A673 (cell line): ENCODE measurements at regions not wholly inside any gene's neighbourhood (a gene's known extent, or its start where the extent isn't known, plus 50 kb on each side); places are given as distances from the start of the nearest gene placed in this dataset.
A peak's percentile ranks its signal among the peaks of the same experiment; 100 is the strongest.

Source experiments
- BruUV-seq: library from RNA; stranded (reverse); fragments of 400-500 nt; replicated peaks from 2 replicates; lab custom pipeline; 2021; lab: Mats Ljungman, UMichigan
- CTCF ChIA-PET: fragments of 300-600 bp; sonication (Branson Sonifier 250); formaldehyde crosslinking; loops from one replicate; lab custom pipeline; 2022; ENCODE audit warnings: antibody characterized with exemption; lab: Charles Lee
- POLR2A ChIA-PET: fragments of 300-600 bp; sonication (Branson Sonifier 250); formaldehyde crosslinking; loops from one replicate; lab custom pipeline; 2022; ENCODE audit warnings: antibody characterized with exemption; ENCODE audit not compliant: low non-redundant PET; lab: Charles Lee
- DNase-seq: peaks from one replicate; pipeline ENCODE4 v3.0.0-alpha.2; 2015; ENCODE audit warnings: low spot score
- H3K27ac ChIP-seq: fragments of 200-600 bp; sonication (generic); 2 replicates; pipeline ENCODE4 v1.5.1; 2016; ENCODE audit warnings: mixed run types, low read depth, mild to moderate bottlenecking, mixed read lengths, antibody characterized with exemption, low read length; ENCODE audit not compliant: poor library complexity, severe bottlenecking
- H3K27me3 ChIP-seq: fragments of 200-600 bp; sonication (generic); replicated peaks from 2 replicates; pipeline ENCODE4 v1.6.1; 2017; ENCODE audit warnings: mixed run types, low read depth, mild to moderate bottlenecking, mixed read lengths, antibody characterized with exemption, low read length; ENCODE audit not compliant: insufficient read depth, poor library complexity
- H3K36me3 ChIP-seq: fragments of 200-600 bp; sonication (generic); 2 replicates; pipeline ENCODE4 v1.6.1; 2016; ENCODE audit warnings: mixed run types, mild to moderate bottlenecking, mixed read lengths, antibody characterized with exemption, low read length; ENCODE audit not compliant: insufficient read depth, poor library complexity, severe bottlenecking
- H3K4me1 ChIP-seq: fragments of 200-600 bp; sonication (generic); 2 replicates; pipeline ENCODE4 v1.6.1; 2017; ENCODE audit warnings: mixed run types, mild to moderate bottlenecking, mixed read lengths, antibody characterized with exemption, low read length; ENCODE audit not compliant: insufficient read depth, poor library complexity, severe bottlenecking
- H3K4me3 ChIP-seq: fragments of 200-600 bp; sonication (generic); 2 replicates; pipeline ENCODE4 v1.5.1; 2016; ENCODE audit warnings: low read depth, mixed run types, mild to moderate bottlenecking, mixed read lengths, low read length; ENCODE audit not compliant: poor library complexity, severe bottlenecking
- H3K9me3 ChIP-seq: fragments of 200-600 bp; sonication (generic); 2 replicates; pipeline ENCODE4 v1.6.1; 2016; ENCODE audit warnings: mixed run types, low read depth, mild to moderate bottlenecking, mixed read lengths, antibody characterized with exemption, low read length; ENCODE audit not compliant: poor library complexity, severe bottlenecking
- CTCF ChIP-seq: fragments of 300-800, 200-600 bp; sonication (generic); conservative IDR thresholded peaks from 2 replicates; pipeline ENCODE4 v1.5.1; 2017; ENCODE audit warnings: low read depth, mild to moderate bottlenecking, antibody characterized with exemption, low read length, moderate library complexity, mixed read lengths
- EZH2 ChIP-seq: fragments of 200-600 bp; sonication (generic); IDR thresholded peaks from 2 replicates; pipeline ENCODE4 v1.6.1; 2017; ENCODE audit warnings: borderline replicate concordance, low read depth, mild to moderate bottlenecking, mixed read lengths, antibody characterized with exemption, low read length; ENCODE audit not compliant: poor library complexity, severe bottlenecking
- intact Hi-C: fragments of 100-400 bp; cut with micrococcal nuclease; formaldehyde crosslinking; loops from one replicate; pipeline ENCODE4 v1.10.0; 2022; ENCODE audit not compliant: unreplicated experiment

- Histone ChIP-seq H3K27me3 (peaks cover 37% of the 10 kb centered on the region), H3K4me1 (no peaks in the 10 kb centered on the region), H3K4me3 (no peak overlapping the region), H3K27ac (no peak overlapping the region), H3K36me3 (no peaks in the 10 kb centered on the region), H3K9me3 (no peaks in the 10 kb centered on the region)
- POLR2A ChIA-PET = no interaction called here
- no TSS peak for BruUV-seq
- CTCF ChIA-PET = no interaction called here
- no peak for DNase-seq
- intact Hi-C loops = no loop called here
- no peak for TF ChIP-seq CTCF
- no peak for TF ChIP-seq EZH2
Observed at GRCh38 chr3:168260859-168261258, 165.1 kb upstream of the GOLIM4 start.

- H3K4me3 ChIP-seq = no peak overlapping the region
- POLR2A ChIA-PET = no interaction called here
- H3K4me1 ChIP-seq = no peaks in the 10 kb centered on the region
- TF ChIP-seq EZH2 (no peak), CTCF (no peak)
- no peaks in the 10 kb centered on the region for H3K9me3 ChIP-seq
- CTCF ChIA-PET = no interaction called here
- H3K27me3 ChIP-seq = peaks cover 76% of the 10 kb centered on the region
- intact Hi-C loops = no loop called here
- no peaks in the 10 kb centered on the region for H3K36me3 ChIP-seq
- H3K27ac ChIP-seq = no peak overlapping the region
- DNase-seq = no peak
- BruUV-seq = no TSS peak
Observed at GRCh38 chr3:168251371-168251770, 155.6 kb upstream of the GOLIM4 start.

- Histone ChIP-seq H3K27ac (no peak overlapping the region), H3K9me3 (no peaks in the 10 kb centered on the region), H3K4me1 (no peaks in the 10 kb centered on the region), H3K36me3 (no peaks in the 10 kb centered on the region), H3K27me3 (peaks cover 85% of the 10 kb centered on the region), H3K4me3 (peak overlapping the region; percentile 45)
- ChIA-PET CTCF (no interaction called here), POLR2A (no interaction called here)
- TF ChIP-seq EZH2 (no peak), CTCF (no peak)
- BruUV-seq = no TSS peak
- no peak for DNase-seq
- intact Hi-C loops = no loop called here
Observed at GRCh38 chr3:168250415-168250861, 154.7 kb upstream of the GOLIM4 start.
